ENCODE measurements at regions not wholly inside any gene's neighbourhood (a gene's known extent, or its start where the extent isn't known, plus 50 kb on each side); places are given as distances from the start of the nearest gene placed in this dataset.

GRCh38 chr6:19734519-19734918, 102.7 kb upstream of the ID4 start:
- Histone ChIP-seq H3K36me3 (ENCODE audit: low read depth) (no peaks in the 10 kb centered on the region), H3K9me3 (ENCODE audit: insufficient read depth, low read depth) (no peaks in the 10 kb centered on the region), H3K79me2 (ENCODE audit: low read depth) (no peaks in the 10 kb centered on the region), H3K4me3 (no peak overlapping the region), H3F3A (ENCODE audit: insufficient read depth, low read depth) (no peaks in the 10 kb centered on the region), H3K27ac (no peak overlapping the region), H3K9me2 (ENCODE audit: insufficient read depth) (no peaks in the 10 kb centered on the region), H2AFZ (no peak overlapping the region), H3K4me1 (replicated peaks; ENCODE audit: insufficient read depth) (0 out of 2 replicates have a peak, but pooled peaks cover 3% of the 10 kb centered on the region), H3K27me3 (ENCODE audit: insufficient read depth, low read depth) (no peaks in the 10 kb centered on the region), H4K20me1 (ENCODE audit: insufficient read depth) (no peaks in the 10 kb centered on the region), H3K4me2 (no peak overlapping the region)
- POLR2A ChIA-PET (ENCODE audit: unreplicated experiment): no interaction called here
- intact Hi-C loops (cut with micrococcal nuclease; ENCODE audit: unreplicated experiment): no loop called here
- DNase-seq: no peak
- TF ChIP-seq EZH2 (IDR thresholded peaks at IDR 0.05; ENCODE audit: low read depth): no peak
- no peak for TF ChIP-seq CTCF (conservative IDR thresholded peaks at IDR 0.05)
- no TSS peak for BruUV-seq (replicated peaks)
- CTCF ChIA-PET: no interaction called here

DNA sequence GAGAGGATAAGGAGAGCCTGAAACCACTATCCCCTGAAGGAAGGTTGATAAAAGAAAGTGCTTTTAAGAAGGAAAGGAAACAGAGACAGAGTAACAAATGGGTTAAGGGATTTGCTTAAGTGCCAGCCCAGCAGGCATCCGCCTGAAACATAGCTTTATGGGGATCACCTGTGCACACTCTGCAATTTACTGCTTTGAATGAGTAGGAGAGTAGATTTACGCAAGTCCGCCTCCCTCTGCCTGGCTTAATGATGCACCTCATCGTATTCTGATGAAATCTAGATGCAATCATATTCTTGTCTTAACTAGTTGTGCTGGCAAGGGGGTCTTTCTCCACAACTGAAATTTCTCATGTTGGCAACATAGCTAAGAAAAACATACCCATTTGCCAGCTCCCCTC, 101.1 kb upstream of the ID4 start:
- H3K27ac ChIP-seq: no peak overlapping the region
- H3K9me2 ChIP-seq (ENCODE audit: insufficient read depth): no peaks in the 10 kb centered on the region
- H3K36me3 ChIP-seq (ENCODE audit: low read depth): no peaks in the 10 kb centered on the region
- no peak for TF ChIP-seq CTCF (conservative IDR thresholded peaks at IDR 0.05)
- TF ChIP-seq EZH2 (IDR thresholded peaks at IDR 0.05; ENCODE audit: low read depth): no peak
- ChIA-PET POLR2A (ENCODE audit: unreplicated experiment) (no interaction called here), CTCF (no interaction called here)
- no peaks in the 10 kb centered on the region for H3K9me3 ChIP-seq (ENCODE audit: insufficient read depth, low read depth)
- H2AFZ ChIP-seq: no peak overlapping the region
- H3K79me2 ChIP-seq (ENCODE audit: low read depth): no peaks in the 10 kb centered on the region
- H3K4me2 ChIP-seq: no peak overlapping the region
- H3K27me3 ChIP-seq (ENCODE audit: insufficient read depth, low read depth): no peaks in the 10 kb centered on the region
- H3K4me3 ChIP-seq: no peak overlapping the region
- intact Hi-C loops (cut with micrococcal nuclease; ENCODE audit: unreplicated experiment): no loop called here
- H4K20me1 ChIP-seq (ENCODE audit: insufficient read depth): no peaks in the 10 kb centered on the region
- H3F3A ChIP-seq (ENCODE audit: insufficient read depth, low read depth): no peaks in the 10 kb centered on the region
- no TSS peak for BruUV-seq (replicated peaks)
- DNase-seq: no peak
- H3K4me1 ChIP-seq (replicated peaks; ENCODE audit: insufficient read depth): 0 out of 2 replicates have a peak, but pooled peaks cover 3% of the 10 kb centered on the region

DNA sequence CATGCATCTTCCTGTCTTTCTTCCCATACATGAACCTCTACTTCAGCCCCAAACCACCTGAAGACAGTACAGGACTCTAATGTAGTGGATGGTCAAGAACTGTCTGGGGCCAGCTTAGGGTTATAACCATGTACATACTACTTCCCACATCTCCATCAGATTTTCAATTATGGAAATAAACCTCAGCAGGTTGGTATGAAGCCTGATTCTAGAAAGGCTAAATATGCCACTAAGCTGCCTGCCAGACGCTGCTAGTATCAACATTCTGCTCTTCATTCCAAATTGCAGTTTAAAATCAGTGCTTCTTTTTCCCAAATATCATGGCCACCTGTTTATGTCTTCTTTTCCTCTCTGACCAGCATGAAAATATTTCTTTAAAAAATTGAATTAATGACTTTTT, 99.2 kb upstream of the ID4 start:
- no peaks in the 10 kb centered on the region for H3K9me2 ChIP-seq (ENCODE audit: insufficient read depth)
- CTCF ChIA-PET: no interaction called here
- H3K27ac ChIP-seq: no peak overlapping the region
- POLR2A ChIA-PET (ENCODE audit: unreplicated experiment): no interaction called here
- H3K4me1 ChIP-seq (replicated peaks; ENCODE audit: insufficient read depth): no peaks in the 10 kb centered on the region
- no TSS peak for BruUV-seq (replicated peaks)
- TF ChIP-seq CTCF (conservative IDR thresholded peaks at IDR 0.05): no peak
- no peaks in the 10 kb centered on the region for H3K79me2 ChIP-seq (ENCODE audit: low read depth)
- no peaks in the 10 kb centered on the region for H3F3A ChIP-seq (ENCODE audit: insufficient read depth, low read depth)
- H3K4me3 ChIP-seq: no peak overlapping the region
- H3K4me2 ChIP-seq: no peak overlapping the region
- no peaks in the 10 kb centered on the region for H4K20me1 ChIP-seq (ENCODE audit: insufficient read depth)
- intact Hi-C loops (cut with micrococcal nuclease; ENCODE audit: unreplicated experiment): no loop called here
- H3K9me3 ChIP-seq (ENCODE audit: insufficient read depth, low read depth): no peaks in the 10 kb centered on the region
- H3K27me3 ChIP-seq (ENCODE audit: insufficient read depth, low read depth): no peaks in the 10 kb centered on the region
- DNase-seq: no peak
- H2AFZ ChIP-seq: no peak overlapping the region
- H3K36me3 ChIP-seq (ENCODE audit: low read depth): no peaks in the 10 kb centered on the region

Data from PC-9 (cell line).